B cell (primary cell): ENCODE measurements at regions not wholly inside any gene's neighbourhood (a gene's known extent, or its start where the extent isn't known, plus 50 kb on each side); places are given as distances from the start of the nearest gene placed in this dataset.
"Not testable (repeated sequence)": the region's sequence is repeated elsewhere in the genome, so short reads cannot be mapped to it uniquely, and the experiment has no call there.

Experiments used
- CTCF ChIP-seq: fragments of 200-600 bp; IDR thresholded peaks from one replicate; pipeline ENCODE4 v1.8.0; 2022; ENCODE audit warnings: antibody characterized with exemption, mild to moderate bottlenecking
- EZH2 ChIP-seq: IDR thresholded peaks from 2 replicates; pipeline ENCODE4 v1.6.1; 2012; ENCODE audit warnings: borderline replicate concordance, low read depth, mild to moderate bottlenecking, moderate library complexity, low read length; ENCODE audit not compliant: insufficient read depth, poor library complexity, severe bottlenecking

- not testable (repeated sequence) for TF ChIP-seq CTCF, EZH2
Observed at GRCh38 chr14:101266441-101266840, 294.9 kb upstream of the DIO3 start.
